ENCODE measurements at regions not wholly inside any gene's neighbourhood (a gene's known extent, or its start where the extent isn't known, plus 50 kb on each side); places are given as distances from the start of the nearest gene placed in this dataset.
"Not testable (repeated sequence)": the region's sequence is repeated elsewhere in the genome, so short reads cannot be mapped to it uniquely, and the experiment has no call there.

- no peak for DNase-seq
These were observed 119.3 kb upstream of the SLC7A14 start for GRCh38 chr3:170705131-170705530.

GRCh38 chr3:170703121-170703588 is 117.3 kb upstream of the SLC7A14 start:
- no peak for DNase-seq

- DNase-seq = no peak
These were observed 116.1 kb upstream of the SLC7A14 start for GRCh38 chr3:170701696-170702678.

GRCh38 chr3:170700054-170700404 is 114.2 kb upstream of the SLC7A14 start:
- no peak for DNase-seq

- DNase-seq = no peak
These were observed 113.5 kb upstream of the SLC7A14 start for GRCh38 chr3:170699158-170700053.

- DNase-seq = no peak
These were observed 112.0 kb upstream of the SLC7A14 start for GRCh38 chr3:170697908-170698307.

GRCh38 chr3:170697131-170697530 is 111.3 kb upstream of the SLC7A14 start:
- DNase-seq = no peak

GRCh38 chr3:170695486-170696064 is 109.7 kb upstream of the SLC7A14 start:
- DNase-seq = no peak

GRCh38 chr3:170692720-170693119 is 106.8 kb upstream of the SLC7A14 start:
- no peak for DNase-seq

- no peak for DNase-seq
These were observed 104.7 kb upstream of the SLC7A14 start for GRCh38 chr3:170690661-170690981.

GRCh38 chr3:170689893-170690660 is 104.2 kb upstream of the SLC7A14 start:
- DNase-seq = peak; percentile 40

- DNase-seq = no peak
These were observed 103.5 kb upstream of the SLC7A14 start for GRCh38 chr3:170689296-170689829.

- not testable (repeated sequence) for DNase-seq
These were observed 102.3 kb upstream of the SLC7A14 start for GRCh38 chr3:170688222-170688621.

- DNase-seq = no peak
These were observed 94.7 kb upstream of the SLC7A14 start for GRCh38 chr3:170680593-170680992.

- no peak for DNase-seq
These were observed 93.3 kb upstream of the SLC7A14 start for GRCh38 chr3:170679190-170679589.

- DNase-seq = no peak
These were observed 84.6 kb upstream of the SLC7A14 start for GRCh38 chr3:170670504-170670903.

GRCh38 chr3:170662986-170663385 is 77.1 kb upstream of the SLC7A14 start:
- not testable (repeated sequence) for DNase-seq

- no peak for DNase-seq
These were observed 74.3 kb upstream of the SLC7A14 start for GRCh38 chr3:170660139-170660538.

GRCh38 chr3:170657312-170657711 is 71.4 kb upstream of the SLC7A14 start:
- DNase-seq = no peak

- DNase-seq = peak; percentile 11
These were observed 70.4 kb upstream of the SLC7A14 start for GRCh38 chr3:170656284-170656683.

GRCh38 chr3:170653801-170654200 is 67.9 kb upstream of the SLC7A14 start:
- DNase-seq = no peak
